ENCODE measurements at regions not wholly inside any gene's neighbourhood (a gene's known extent, or its start where the extent isn't known, plus 50 kb on each side); places are given as distances from the start of the nearest gene placed in this dataset.
"Not testable (repeated sequence)": the region's sequence is repeated elsewhere in the genome, so short reads cannot be mapped to it uniquely, and the experiment has no call there.

DNA sequence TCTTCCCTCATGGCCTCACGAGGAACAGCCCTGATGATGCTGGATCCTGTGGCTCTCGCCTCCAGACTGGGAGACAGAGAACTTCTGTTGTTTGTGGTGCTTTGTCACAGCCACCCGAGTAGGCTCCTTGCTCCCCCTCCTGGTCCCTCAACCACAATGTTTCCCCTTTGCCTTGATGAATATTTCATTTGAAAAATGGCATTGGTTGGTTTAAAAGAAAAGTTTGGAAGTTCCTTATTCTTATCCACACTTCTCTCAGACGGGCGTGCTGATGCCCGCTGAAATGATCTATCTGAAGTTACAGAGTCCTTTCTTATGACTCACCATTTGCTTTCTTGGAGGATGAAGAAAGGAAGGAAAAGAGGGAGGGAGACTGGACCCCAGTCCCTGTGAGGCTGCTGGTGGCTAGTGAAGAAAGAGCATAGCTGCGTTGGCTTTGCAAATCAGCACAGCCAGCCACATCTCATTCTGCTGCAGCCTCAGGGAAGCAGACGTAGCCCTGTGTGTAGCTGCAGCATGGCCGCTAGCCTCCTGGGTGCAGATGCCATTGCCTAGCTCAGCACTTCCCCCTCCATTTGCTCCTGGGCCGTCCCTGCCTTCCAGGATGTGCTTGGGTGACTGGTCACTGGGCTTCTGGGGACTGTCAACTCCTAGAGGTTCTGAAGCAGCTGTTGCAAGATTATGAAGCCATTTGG, 185.9 kb downstream of the ERCC6L2 start:
- H3K4me3 ChIP-seq = no peak overlapping the region
- peak; percentile 57 to 79 for DNase-seq
- no peaks in the 10 kb centered on the region for H3K36me3 ChIP-seq
- TF ChIP-seq POLR2A (IDR thresholded peaks at IDR 0.05) (no peak), EP300 (IDR thresholded peaks at IDR 0.05) (no peak), POLR2AphosphoS5 (IDR thresholded peaks at IDR 0.05) (peak in 1 of 3 donors; percentile 5), CTCF (IDR thresholded peaks at IDR 0.05) (peak in 5 of 7 experiments; percentile 15 to 59 (median 37))
- H3K27ac ChIP-seq = peak overlapping the region; percentile 22 to 76 (median 44)
- intact Hi-C loops (cut with DNase I; ENCODE audit: low total_unique reads) = no loop called here
- H3K27me3 ChIP-seq = no peaks in the 10 kb centered on the region
- WGBS, 5 donors = 29 to 40% (median 33%) methylated on average over 10 of the region's 10 CpGs
- H3K4me1 ChIP-seq = peaks cover under 1 to 29% (median 9%) of the 10 kb centered on the region in 4 donors
- H3K9me3 ChIP-seq = no peaks in the 10 kb centered on the region

GRCh38 chr9:96058218-96058617, 182.7 kb downstream of the ERCC6L2 start:
- Histone ChIP-seq H3K36me3 (no peaks in the 10 kb centered on the region), H3K27ac (no peak overlapping the region), H3K27me3 (no peaks in the 10 kb centered on the region), H3K4me3 (no peak overlapping the region), H3K9me3 (no peaks in the 10 kb centered on the region), H3K4me1 (peaks cover 6 to 33% (median 10%) of the 10 kb centered on the region in 4 donors)
- WGBS, 5 donors = 93 to 98% (median 94%) methylated on average over 2 of the region's 2 CpGs
- TF ChIP-seq CTCF (IDR thresholded peaks at IDR 0.05) (no peak), POLR2AphosphoS5 (IDR thresholded peaks at IDR 0.05) (no peak), POLR2A (IDR thresholded peaks at IDR 0.05) (no peak), EP300 (IDR thresholded peaks at IDR 0.05) (no peak)
- no peak for DNase-seq
- intact Hi-C loops (cut with DNase I; ENCODE audit: low total_unique reads) = no loop called here

- Histone ChIP-seq H3K27me3 (no peaks in the 10 kb centered on the region), H3K27ac (no peak overlapping the region), H3K4me1 (peaks cover 6 to 38% (median 14%) of the 10 kb centered on the region in 4 donors), H3K9me3 (no peaks in the 10 kb centered on the region), H3K36me3 (no peaks in the 10 kb centered on the region), H3K4me3 (no peak overlapping the region)
- intact Hi-C loops (cut with DNase I; ENCODE audit: low total_unique reads) = no loop called here
- no peak for TF ChIP-seq POLR2AphosphoS5 (IDR thresholded peaks at IDR 0.05)
- TF ChIP-seq CTCF (IDR thresholded peaks at IDR 0.05) = no peak
- no peak for TF ChIP-seq POLR2A (IDR thresholded peaks at IDR 0.05)
- no peak for TF ChIP-seq EP300 (IDR thresholded peaks at IDR 0.05)
- WGBS, 5 donors = 88 to 100% (median 98%) methylated on average over 1 of the region's 1 CpG
- no peak for DNase-seq
These were observed 181.7 kb downstream of the ERCC6L2 start for GRCh38 chr9:96057155-96057554.

DNA sequence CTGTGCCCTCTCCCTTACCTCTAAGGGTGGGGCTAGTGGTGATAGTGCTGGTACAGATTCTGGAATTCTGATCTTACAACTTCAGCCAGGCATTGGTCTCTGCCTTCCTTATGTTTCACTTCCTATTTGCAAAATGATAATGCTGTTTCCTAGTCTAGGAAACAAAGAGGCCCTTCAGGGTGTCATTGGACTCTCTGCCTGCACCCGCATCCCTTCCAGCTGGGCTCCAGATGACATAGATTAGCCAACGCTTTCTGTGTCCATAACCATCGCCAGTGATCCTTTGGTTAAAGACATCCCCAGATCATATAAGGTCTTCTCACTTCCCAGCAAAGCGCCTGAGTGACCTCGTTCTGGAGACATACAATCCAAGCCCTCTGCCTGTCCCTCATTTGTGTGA, 180.7 kb downstream of the ERCC6L2 start:
- WGBS, 5 donors = 47 to 81% (median 69%) methylated on average over 5 of the region's 5 CpGs
- no peaks in the 10 kb centered on the region for H3K27me3 ChIP-seq
- H3K4me3 ChIP-seq = no peak overlapping the region
- H3K9me3 ChIP-seq = no peaks in the 10 kb centered on the region
- peaks cover under 1 to 29% (median 10%) of the 10 kb centered on the region in 4 donors for H3K4me1 ChIP-seq
- DNase-seq = peak in 1 of 2 donors; percentile 60
- H3K27ac ChIP-seq = peak overlapping the region; percentile 1 to 64 (median 14)
- H3K36me3 ChIP-seq = no peaks in the 10 kb centered on the region
- intact Hi-C loops (cut with DNase I; ENCODE audit: low total_unique reads) = no loop called here
- TF ChIP-seq EP300 (IDR thresholded peaks at IDR 0.05) = no peak
- no peak for TF ChIP-seq CTCF (IDR thresholded peaks at IDR 0.05)
- TF ChIP-seq POLR2A (IDR thresholded peaks at IDR 0.05) = no peak
- TF ChIP-seq POLR2AphosphoS5 (IDR thresholded peaks at IDR 0.05) = no peak

- H3K4me1 ChIP-seq = peaks cover 17 to 35% (median 23%) of the 10 kb centered on the region in 4 donors
- intact Hi-C loops (cut with DNase I; ENCODE audit: low total_unique reads); H3K27ac ChIP-seq; H3K27me3 ChIP-seq; DNase-seq; H3K36me3 ChIP-seq; H3K4me3 ChIP-seq; H3K9me3 ChIP-seq: not testable (repeated sequence)
- 91 to 97% (median 96%) methylated on average over 5 of the region's 5 CpGs for WGBS, 5 donors
These were observed 178.8 kb downstream of the ERCC6L2 start for GRCh38 chr9:96054248-96054647.

Data from stomach (tissue), 8 donors.